BJ (cell line): ENCODE measurements at regions not wholly inside any gene's neighbourhood (a gene's known extent, or its start where the extent isn't known, plus 50 kb on each side); places are given as distances from the start of the nearest gene placed in this dataset.

ENCODE experiments used
- CTCF ChIA-PET: fragments of 350-600 bp; formaldehyde crosslinking; extraction: SDS; loops from one replicate; lab custom pipeline; 2021; ENCODE audit warnings: antibody characterized with exemption, inconsistent platforms; lab: Yijun Ruan, JAX
- POLR2A ChIA-PET: fragments of 300-600 bp; sonication (Branson Sonifier 250); formaldehyde crosslinking; extraction: SDS; loops from one replicate; lab custom pipeline; 2021; ENCODE audit warnings: antibody characterized with exemption; lab: Charles Lee
- DNase-seq: peaks from one replicate; pipeline ENCODE4 v3.0.0-alpha.2; 2011; ENCODE audit warnings: low read depth
- H3K27me3 ChIP-seq: 2 replicates; pipeline ENCODE4 v1.6.0; 2011; ENCODE audit warnings: low read length; ENCODE audit not compliant: control insufficient read depth, insufficient read depth
- H3K36me3 ChIP-seq: 2 replicates; pipeline ENCODE4 v1.5.1; 2011; ENCODE audit warnings: low read length; ENCODE audit not compliant: control insufficient read depth, insufficient read depth
- H3K4me3 ChIP-seq: 2 replicates; pipeline ENCODE4 v1.5.1; 2011; ENCODE audit warnings: low read depth, mild to moderate bottlenecking, control low read depth, low read length
- CTCF ChIP-seq: IDR thresholded peaks from 2 replicates; pipeline ENCODE4 v1.5.1; 2011; ENCODE audit warnings: low read depth, mild to moderate bottlenecking, control low read depth, inconsistent platforms, low read length, moderate library complexity; ENCODE audit not compliant: insufficient read depth

- no peaks in the 10 kb centered on the region for H3K36me3 ChIP-seq
- no peak overlapping the region for H3K4me3 ChIP-seq
- CTCF ChIA-PET: no interaction called here
- TF ChIP-seq CTCF: no peak
- peaks cover 3% of the 10 kb centered on the region; the same call in 1 of the 2 replicates for H3K27me3 ChIP-seq
- POLR2A ChIA-PET: no interaction called here
- no peak for DNase-seq
Observed at GRCh38 chr1:11596295-11596694, 57.9 kb downstream of the FBXO2 start.

GRCh38 chr1:11595285-11595684 lies 58.9 kb downstream of the FBXO2 start:
- peaks cover 3% of the 10 kb centered on the region; the same call in 1 of the 2 replicates for H3K27me3 ChIP-seq
- TF ChIP-seq CTCF: no peak
- H3K36me3 ChIP-seq: no peaks in the 10 kb centered on the region
- no peak overlapping the region for H3K4me3 ChIP-seq
- ChIA-PET POLR2A (no interaction called here), CTCF (no interaction called here)
- DNase-seq: no peak

- ChIA-PET POLR2A (no interaction called here), CTCF (no interaction called here)
- TF ChIP-seq CTCF: no peak
- no peaks in the 10 kb centered on the region for H3K36me3 ChIP-seq
- H3K4me3 ChIP-seq: no peak overlapping the region
- peaks cover 3% of the 10 kb centered on the region; the same call in 1 of the 2 replicates for H3K27me3 ChIP-seq
- DNase-seq: no peak
Observed at GRCh38 chr1:11594625-11595024, 59.6 kb downstream of the FBXO2 start.

- Histone ChIP-seq H3K36me3 (no peaks in the 10 kb centered on the region), H3K4me3 (no peak overlapping the region)
- POLR2A ChIA-PET: no interaction called here
Observed at GRCh38 chr1:11594222-11594621, 60.0 kb downstream of the FBXO2 start.

GRCh38 chr1:11592752-11593151 lies 61.5 kb downstream of the FBXO2 start:
- no peak overlapping the region for H3K4me3 ChIP-seq
- TF ChIP-seq CTCF: no peak
- H3K36me3 ChIP-seq: no peaks in the 10 kb centered on the region
- DNase-seq: no peak
- H3K27me3 ChIP-seq: peaks cover 2% of the 10 kb centered on the region; the same call in 1 of the 2 replicates
- ChIA-PET POLR2A (no interaction called here), CTCF (no interaction called here)

More at GRCh38 chr1:11594222-11594621, 60.0 kb downstream of the FBXO2 start:
- peaks cover 3% of the 10 kb centered on the region; the same call in 1 of the 2 replicates for H3K27me3 ChIP-seq
- no peak for DNase-seq
- CTCF ChIA-PET: interaction anchor here (1.0 kb wide), 1 partner anchor 47 kb away, joined by 3 read pairs; no protein-coding TSS in a partner anchor
- TF ChIP-seq CTCF: peak; percentile 29
